HFF-Myc (cell line): ENCODE measurements at regions not wholly inside any gene's neighbourhood (a gene's known extent, or its start where the extent isn't known, plus 50 kb on each side); places are given as distances from the start of the nearest gene placed in this dataset.

ENCODE experiments used
- DNase-seq: peaks from one replicate; pipeline ENCODE4 v3.0.0-alpha.2; 2011; ENCODE audit warnings: low read depth; ENCODE audit errors: extremely low read depth
- H3K4me3 ChIP-seq: replicated peaks from 2 replicates; pipeline ENCODE4 v1.5.1; 2011; ENCODE audit warnings: low read depth, mild to moderate bottlenecking, control low read depth, low read length
- TF ChIP-seq, protein P1 (sequence below): IDR thresholded peaks from 2 replicates; pipeline ENCODE4 v1.5.1; 2012; ENCODE audit warnings: mild to moderate bottlenecking, low read depth, low read length, control low read depth; ENCODE audit errors: missing control alignments

DNA sequence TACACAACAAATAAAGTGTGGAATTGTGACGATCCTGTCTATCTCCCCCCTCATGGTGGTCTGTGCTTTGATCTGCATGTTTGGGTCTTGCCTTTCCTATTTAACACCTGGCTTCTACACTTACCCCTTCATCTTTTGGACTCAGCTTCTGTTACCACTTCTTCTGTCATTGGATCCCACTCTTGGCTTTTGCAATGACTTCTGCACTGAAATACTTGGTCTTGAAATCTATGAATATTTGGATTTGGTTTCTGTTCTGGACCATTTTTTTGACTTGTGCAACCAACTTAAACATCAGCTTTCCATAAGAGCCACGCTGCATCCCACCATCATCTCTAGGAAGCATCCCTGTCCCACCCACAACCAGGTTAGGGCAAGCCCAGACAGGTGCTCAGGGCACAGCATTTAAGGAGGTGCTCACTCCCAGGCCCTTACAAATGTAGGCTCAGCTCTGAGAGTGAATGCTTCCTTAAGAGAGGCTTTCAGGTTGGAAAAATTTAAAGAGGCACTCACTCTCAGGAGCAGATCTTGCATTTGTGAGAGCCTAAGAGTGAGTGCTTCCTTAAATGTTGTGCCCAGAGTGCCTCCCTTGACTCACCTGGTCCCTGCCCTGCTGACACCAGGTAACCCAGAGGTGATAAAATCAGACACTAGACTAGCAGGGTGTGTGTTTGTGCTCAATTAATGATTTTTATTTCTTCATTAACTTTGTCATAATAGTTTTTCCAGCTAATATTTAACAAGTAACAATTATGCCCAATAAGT lies 124.5 kb upstream of the SH3BP4 start:
- TF ChIP-seq, protein P1, sequence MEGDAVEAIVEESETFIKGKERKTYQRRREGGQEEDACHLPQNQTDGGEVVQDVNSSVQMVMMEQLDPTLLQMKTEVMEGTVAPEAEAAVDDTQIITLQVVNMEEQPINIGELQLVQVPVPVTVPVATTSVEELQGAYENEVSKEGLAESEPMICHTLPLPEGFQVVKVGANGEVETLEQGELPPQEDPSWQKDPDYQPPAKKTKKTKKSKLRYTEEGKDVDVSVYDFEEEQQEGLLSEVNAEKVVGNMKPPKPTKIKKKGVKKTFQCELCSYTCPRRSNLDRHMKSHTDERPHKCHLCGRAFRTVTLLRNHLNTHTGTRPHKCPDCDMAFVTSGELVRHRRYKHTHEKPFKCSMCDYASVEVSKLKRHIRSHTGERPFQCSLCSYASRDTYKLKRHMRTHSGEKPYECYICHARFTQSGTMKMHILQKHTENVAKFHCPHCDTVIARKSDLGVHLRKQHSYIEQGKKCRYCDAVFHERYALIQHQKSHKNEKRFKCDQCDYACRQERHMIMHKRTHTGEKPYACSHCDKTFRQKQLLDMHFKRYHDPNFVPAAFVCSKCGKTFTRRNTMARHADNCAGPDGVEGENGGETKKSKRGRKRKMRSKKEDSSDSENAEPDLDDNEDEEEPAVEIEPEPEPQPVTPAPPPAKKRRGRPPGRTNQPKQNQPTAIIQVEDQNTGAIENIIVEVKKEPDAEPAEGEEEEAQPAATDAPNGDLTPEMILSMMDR = no peak
- no peak overlapping the region for H3K4me3 ChIP-seq
- DNase-seq = no peak

DNA sequence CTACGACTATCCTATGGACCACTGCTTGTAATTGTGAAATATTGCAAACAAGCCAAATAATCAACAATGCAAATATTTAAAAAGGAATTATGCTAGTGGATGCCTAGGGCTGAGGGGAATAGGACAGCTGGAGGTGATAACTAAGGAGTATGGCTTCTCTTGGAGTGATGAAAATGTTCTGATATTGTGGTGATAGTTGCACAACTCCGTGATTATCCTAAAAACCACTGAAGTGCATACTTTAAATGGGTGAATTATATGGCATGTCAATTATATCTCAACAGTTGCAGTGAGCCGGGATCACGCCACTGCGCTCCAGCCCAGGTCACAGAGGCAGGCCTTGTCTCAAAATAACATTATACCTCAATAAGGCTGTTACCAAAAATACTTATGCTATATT lies 125.1 kb upstream of the SH3BP4 start:
- TF ChIP-seq, protein P1 = no peak
- no peak overlapping the region for H3K4me3 ChIP-seq
- no peak for DNase-seq

DNA sequence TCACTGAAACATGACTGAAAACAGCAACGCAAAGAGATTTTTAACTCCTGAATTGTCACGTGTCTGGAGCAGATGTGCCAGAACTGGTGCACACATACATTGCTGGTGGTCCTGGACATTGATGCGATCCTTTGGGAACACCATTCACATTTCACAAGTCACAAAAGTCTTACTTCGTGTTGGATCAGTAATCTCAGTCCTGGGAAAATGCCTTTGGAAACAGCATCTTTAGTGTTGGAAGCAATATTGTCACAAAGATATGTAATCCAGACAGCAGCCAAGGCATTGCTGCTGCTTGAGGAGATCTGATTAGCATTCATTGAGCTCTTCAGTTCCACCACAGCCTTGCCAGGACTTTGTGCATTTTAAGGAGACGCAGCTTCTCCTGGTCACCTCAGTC lies 126.2 kb upstream of the SH3BP4 start:
- no peak overlapping the region for H3K4me3 ChIP-seq
- no peak for DNase-seq
- TF ChIP-seq, protein P1 = no peak

DNA sequence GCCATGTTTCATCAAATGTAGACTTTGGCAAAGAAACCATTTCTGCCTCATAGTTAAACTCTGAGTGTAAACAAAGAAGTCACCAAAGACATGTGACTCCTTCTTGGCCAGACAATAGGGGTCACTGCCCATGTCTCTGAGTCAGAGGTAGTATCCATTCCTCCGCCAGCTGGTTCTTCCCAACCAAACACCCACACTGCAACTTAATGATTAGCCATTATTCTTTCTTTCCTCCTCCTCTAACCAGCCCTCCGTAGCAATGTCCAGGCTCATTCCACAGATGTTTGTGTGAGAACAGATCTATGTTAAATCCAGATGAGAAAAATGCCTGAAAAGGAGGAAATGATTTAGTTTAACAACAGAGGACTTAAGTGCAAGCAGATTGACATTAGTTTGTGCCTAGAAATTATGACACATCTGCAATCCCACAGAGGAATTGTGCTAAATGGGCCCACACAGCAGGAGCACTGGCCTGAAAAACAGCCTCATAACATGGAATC lies 127.9 kb upstream of the SH3BP4 start:
- no peak overlapping the region for H3K4me3 ChIP-seq
- TF ChIP-seq, protein P1 = no peak
- DNase-seq = peak; percentile 89

DNA sequence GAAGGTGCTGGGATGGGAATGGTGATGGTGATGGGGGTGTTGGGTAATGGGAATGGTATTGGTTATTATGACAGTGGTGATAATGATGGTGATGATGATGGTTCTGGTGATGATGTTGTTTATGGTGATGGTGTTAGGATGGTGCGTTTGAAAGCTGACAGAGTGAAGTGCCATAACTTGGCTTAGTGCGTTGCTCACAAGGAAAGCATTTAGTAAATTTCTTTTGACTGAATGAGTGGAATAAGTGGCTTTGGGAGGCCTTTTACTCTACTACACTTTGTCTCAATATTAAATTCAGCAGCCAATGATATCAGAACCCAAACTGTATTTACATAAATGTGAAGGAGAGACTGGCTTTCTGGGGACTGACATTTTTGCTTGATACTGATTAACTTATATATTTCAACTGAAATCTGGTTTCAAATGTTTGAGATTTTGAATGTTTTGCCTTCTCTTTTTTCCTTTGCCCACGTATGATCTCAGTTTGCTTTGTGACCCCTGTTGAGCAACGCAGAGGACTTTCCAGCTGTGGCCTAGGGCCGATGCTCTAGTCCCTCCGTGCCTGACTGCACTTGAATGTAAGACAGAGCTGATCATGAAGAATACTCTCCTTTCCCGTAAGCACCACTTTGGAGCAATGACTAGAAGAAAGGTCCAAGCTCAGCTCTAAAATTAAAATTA lies 128.5 kb upstream of the SH3BP4 start:
- TF ChIP-seq, protein P1 = no peak
- DNase-seq = no peak

DNA sequence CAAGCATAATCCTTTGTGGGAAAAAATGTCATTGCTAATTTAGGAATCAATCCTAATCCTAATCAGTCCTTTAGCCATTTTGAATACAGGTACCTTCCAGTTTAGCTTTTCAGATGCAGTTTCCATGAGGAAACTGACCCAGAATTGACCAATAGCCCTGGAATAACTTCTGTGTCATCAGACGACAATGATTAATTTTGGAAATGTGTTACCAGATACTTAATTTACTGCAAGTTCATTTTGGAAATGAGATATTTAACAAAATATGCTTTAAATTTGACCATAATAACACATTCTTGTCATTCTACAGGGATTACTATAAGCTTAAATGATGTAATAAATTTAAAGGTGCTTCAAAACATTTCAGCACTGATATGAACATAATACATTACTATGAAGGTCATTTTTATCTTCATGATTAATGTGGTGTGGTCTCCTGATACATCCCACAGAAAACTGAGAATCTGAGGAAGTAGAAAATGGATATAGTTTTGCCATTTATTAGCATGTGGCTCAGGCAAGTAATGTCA lies 129.8 kb upstream of the SH3BP4 start:
- TF ChIP-seq, protein P1 = no peak
- H3K4me3 ChIP-seq = no peak overlapping the region
- DNase-seq = no peak

More for the DNA sequence above, 128.5 kb upstream of the SH3BP4 start:
- H3K4me3 ChIP-seq = no peak overlapping the region
